ENCODE measurements at regions not wholly inside any gene's neighbourhood (a gene's known extent, or its start where the extent isn't known, plus 50 kb on each side); places are given as distances from the start of the nearest gene placed in this dataset.

GRCh38 chr7:136140469-136140868 lies 163.3 kb upstream of the MTPN start:
- no peak for TF ChIP-seq CTCF (IDR thresholded peaks at IDR 0.05; ENCODE audit: extremely low read depth, missing control alignments)

GRCh38 chr7:136139417-136139816 lies 162.3 kb upstream of the MTPN start:
- no peak for DNase-seq (ENCODE audit: low spot score)
- TF ChIP-seq CTCF (IDR thresholded peaks at IDR 0.05; ENCODE audit: extremely low read depth, missing control alignments) = no peak

More at GRCh38 chr7:136140469-136140868, 163.3 kb upstream of the MTPN start:
- DNase-seq (ENCODE audit: low spot score) = no peak

- DNase-seq (ENCODE audit: low spot score) = no peak
- no peak for TF ChIP-seq CTCF (IDR thresholded peaks at IDR 0.05; ENCODE audit: extremely low read depth, missing control alignments)
Observed at GRCh38 chr7:136138991-136139390, 161.8 kb upstream of the MTPN start.

GRCh38 chr7:136136906-136137454 lies 159.8 kb upstream of the MTPN start:
- no peak for DNase-seq (ENCODE audit: low spot score)
- TF ChIP-seq CTCF (IDR thresholded peaks at IDR 0.05; ENCODE audit: extremely low read depth, missing control alignments) = no peak

DNA sequence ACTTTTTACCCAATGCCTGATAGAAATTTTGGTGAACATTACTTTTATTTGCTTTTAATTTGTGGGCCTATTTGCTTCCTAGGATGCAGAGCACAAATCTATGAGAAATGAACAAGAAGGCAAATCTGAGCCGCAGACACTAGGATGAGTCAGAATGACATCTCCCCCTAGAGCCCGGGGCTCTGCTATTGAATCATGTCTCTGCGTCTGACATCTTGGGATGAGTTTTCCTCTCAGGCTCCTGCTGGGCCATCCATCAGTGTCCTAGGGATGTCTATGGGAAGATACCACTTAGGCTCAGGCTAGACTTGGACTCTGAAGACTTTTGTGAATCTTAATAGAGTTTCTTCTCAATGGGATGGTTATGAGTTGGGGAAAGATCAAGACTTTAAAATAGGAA lies 157.3 kb upstream of the MTPN start:
- no peak for DNase-seq (ENCODE audit: low spot score)
- no peak for TF ChIP-seq CTCF (IDR thresholded peaks at IDR 0.05; ENCODE audit: extremely low read depth, missing control alignments)

- TF ChIP-seq CTCF (IDR thresholded peaks at IDR 0.05; ENCODE audit: extremely low read depth, missing control alignments) = no peak
- no peak for DNase-seq (ENCODE audit: low spot score)
Observed at GRCh38 chr7:136133551-136133950, 156.4 kb upstream of the MTPN start.

DNA sequence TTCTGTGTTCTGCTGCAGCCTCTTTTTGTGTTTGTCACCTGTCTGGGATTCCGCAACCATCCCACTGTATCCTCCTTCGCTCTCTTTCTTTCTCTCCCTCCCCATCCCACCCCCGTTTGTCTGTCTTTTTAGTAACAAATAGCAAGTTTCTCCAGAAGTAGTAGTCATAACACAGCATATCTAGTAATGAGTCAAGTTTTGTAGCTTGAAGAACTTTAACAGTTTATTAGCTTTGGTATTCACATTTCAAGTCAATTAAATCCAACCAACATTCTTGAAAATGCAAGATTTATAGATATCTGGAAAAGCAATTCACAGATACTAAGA lies 154.1 kb upstream of the MTPN start:
- no peak for DNase-seq (ENCODE audit: low spot score)
- TF ChIP-seq CTCF (IDR thresholded peaks at IDR 0.05; ENCODE audit: extremely low read depth, missing control alignments) = no peak
